Fibroblast of upper back skin (primary cell): ENCODE measurements at regions not wholly inside any gene's neighbourhood (a gene's known extent, or its start where the extent isn't known, plus 50 kb on each side); places are given as distances from the start of the nearest gene placed in this dataset.

ENCODE experiments used
- DNase-seq: peaks from one replicate; pipeline ENCODE4 v3.0.0-alpha.2; 2013

GRCh38 chr15:39131609-39132008 is 449.3 kb upstream of the THBS1 start:
- DNase-seq = no peak

DNA sequence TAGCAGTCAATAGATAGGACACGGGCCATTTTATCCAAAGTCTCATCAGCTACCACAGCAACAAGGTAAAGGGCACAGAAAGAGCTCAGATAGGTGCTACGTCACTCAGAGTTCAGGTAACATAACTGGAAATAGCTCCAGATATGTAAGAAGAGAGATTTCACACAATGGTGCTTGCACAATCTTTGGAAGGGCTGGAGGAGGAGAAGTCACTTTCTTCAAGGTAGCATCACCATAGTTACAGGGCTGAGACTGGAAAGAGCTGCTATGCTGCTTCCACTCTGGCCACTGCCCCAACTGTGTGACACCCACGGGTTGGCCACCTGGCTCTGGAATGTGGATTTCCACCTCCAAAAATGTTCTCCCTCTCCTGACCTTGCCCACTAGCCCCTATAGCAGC is 448.8 kb upstream of the THBS1 start:
- DNase-seq = no peak

GRCh38 chr15:39132954-39133600 is 447.8 kb upstream of the THBS1 start:
- DNase-seq = peak; percentile 86

DNA sequence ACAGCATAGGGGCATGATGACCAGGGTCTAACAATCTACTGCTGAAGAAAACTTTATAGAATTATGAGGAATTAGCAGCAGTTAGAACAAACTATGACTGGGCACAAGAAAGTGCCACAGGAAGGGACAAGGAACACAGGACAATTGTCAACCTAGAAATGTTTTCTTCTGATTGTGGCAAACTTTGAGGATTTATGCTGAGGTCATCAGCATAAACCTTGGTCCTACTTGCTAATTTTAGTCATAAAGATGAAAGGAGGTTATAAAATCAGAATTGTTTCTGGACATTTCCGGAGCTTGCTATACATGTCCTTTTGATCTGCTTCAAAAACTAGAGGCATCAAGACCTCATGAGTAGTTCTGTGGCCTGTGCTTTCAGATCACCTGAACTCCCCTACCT is 446.6 kb upstream of the THBS1 start:
- DNase-seq = no peak

- DNase-seq = peak; percentile 97
These were observed 444.9 kb upstream of the THBS1 start for GRCh38 chr15:39135989-39136388.

DNA sequence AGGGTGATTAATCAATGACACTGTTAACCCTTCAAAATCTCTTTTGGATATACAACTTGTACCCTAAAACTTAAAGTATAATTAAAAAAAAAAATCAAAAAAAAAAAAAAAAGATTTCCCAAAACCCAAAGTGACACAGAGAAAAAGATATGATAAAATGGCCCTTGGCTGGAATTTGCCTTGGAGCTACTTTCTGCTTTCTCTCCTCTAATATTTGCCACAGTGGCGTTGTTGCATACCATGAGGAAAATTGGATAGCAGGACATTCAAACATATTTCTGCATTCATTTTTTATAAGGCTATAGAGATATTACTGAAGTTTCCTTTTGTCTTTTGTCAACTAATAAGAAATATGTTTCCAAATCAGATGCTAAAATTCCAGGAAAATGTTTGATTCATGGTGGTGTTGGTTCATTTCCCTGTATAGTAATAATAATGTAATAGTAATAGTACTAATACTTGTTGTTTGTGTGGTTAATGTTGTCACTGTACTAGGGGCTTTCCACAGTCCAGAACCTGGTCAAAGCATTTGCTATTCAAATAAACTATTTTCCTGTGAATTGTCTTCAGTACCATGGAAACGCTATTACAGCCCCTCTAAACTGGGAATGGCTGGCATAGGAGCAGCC is 441.3 kb upstream of the THBS1 start:
- no peak for DNase-seq

GRCh38 chr15:39140060-39140604 is 440.7 kb upstream of the THBS1 start:
- peak; percentile 99 for DNase-seq

- DNase-seq = no peak
These were observed 438.4 kb upstream of the THBS1 start for GRCh38 chr15:39142500-39142899.

GRCh38 chr15:39143479-39143878 is 437.4 kb upstream of the THBS1 start:
- no peak for DNase-seq

GRCh38 chr15:39144051-39144450 is 436.8 kb upstream of the THBS1 start:
- no peak for DNase-seq

DNA sequence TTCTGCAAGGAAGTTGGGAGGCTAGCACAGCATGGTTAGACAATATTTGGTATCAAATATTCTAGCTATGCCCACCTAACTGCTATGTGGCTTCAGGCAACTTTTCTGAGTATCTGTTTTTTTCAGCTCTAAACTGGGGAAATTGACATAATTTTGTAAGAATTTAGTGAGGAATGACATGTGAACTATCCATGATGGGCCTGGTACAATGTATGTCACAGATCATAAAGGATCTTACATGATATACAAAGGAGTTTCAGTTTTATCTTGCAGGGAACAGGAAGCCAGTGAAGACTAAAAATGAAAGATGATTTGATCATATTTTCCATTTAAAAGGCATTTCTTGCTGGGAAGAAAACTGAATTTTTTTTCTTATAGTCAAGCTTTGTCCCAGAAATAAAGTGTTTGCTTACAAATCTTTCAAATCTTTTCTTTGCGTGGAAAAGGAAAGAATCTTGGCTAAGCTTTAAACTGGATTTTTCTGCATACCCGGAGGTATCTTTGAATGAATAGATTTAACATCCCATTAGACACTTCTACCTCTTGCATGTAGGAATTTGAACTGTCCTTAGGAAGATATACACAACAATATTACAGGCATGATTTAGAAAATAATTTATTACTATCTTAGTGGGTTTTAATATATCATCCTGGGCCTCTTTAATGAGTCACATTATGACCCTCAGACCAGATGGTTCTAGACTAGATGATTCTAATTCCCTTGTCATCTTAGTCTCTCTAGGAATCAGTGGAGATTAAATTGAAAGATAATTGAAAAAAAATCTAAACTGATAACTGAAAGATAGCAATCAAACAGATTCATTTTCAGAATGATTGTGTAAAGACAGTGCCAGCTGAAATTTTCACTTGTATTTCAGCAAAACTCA is 436.0 kb upstream of the THBS1 start:
- DNase-seq = peak; percentile 71

GRCh38 chr15:39145854-39146625 is 434.8 kb upstream of the THBS1 start:
- DNase-seq = peak; percentile 52

DNA sequence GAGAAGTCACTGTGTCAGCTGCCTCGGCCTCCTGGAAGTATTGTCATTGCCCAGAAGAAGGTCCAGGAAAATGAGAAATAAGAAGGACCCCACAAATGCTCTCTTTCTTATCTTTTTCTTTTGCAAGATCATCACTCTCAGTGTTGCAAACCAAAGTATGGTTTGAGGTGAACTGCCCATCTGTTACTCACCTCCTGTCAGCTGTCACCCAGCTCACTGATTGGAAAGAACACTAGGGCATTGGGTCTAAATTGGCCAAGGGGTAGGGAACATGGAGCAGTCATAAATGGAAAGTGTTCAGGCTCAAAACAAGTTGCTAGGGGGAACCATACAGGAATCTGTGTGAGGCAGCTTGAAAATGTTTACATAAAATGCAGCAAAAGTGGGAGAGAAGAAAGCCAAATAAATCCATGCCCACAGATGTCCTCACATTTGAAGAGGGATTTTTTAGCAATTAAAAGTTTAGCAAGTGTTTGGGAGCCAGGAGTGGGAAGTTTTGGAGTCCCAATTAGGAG is 431.2 kb upstream of the THBS1 start:
- no peak for DNase-seq

DNA sequence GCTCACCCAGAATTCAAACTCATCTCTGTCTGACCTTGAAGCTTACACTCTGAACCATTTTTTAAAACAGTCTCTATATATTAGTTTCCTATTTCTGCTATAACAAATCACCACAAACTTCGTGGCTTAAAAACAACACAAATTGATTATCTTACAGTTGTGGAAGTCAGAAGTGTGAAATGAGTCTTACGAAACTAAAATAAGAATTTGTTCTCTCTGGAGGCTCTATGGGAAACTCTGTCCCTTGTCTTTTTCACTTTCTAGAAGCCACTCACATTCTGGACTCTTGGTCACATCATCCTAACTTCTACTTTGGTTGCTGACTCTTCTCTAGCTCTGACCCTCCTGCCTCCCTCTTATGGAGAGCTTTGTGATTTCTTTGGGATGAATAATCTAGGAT is 429.3 kb upstream of the THBS1 start:
- DNase-seq = no peak

DNA sequence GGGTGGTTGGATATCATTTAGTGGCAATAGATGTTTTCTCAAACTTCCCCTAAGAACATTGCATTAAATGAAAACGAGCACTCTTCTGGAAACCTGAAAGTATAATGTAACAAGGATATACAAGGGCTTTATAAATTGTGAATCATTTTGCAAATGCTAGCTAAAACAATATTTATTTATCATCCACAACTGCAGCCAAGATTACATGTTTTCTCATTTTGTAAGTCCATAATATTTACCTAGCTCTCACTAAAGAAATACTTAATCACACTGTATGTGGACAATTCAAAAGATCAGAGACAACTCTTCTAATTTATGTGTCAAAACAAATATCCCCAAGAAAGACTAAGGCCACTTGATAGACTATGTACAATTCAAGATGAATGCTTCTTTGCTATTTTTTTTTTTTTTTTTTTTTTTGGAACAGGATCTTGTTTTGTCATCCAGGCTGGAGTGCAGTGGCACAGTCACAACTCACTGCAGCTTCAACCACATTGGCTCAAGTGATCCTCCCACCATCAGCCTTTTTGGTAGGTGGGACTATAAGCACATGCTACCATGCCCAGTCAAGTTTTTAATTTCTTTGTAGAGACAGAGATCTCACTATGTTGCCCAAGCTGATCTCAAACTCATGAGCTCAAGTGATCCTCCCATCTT is 427.7 kb upstream of the THBS1 start:
- DNase-seq = no peak

DNA sequence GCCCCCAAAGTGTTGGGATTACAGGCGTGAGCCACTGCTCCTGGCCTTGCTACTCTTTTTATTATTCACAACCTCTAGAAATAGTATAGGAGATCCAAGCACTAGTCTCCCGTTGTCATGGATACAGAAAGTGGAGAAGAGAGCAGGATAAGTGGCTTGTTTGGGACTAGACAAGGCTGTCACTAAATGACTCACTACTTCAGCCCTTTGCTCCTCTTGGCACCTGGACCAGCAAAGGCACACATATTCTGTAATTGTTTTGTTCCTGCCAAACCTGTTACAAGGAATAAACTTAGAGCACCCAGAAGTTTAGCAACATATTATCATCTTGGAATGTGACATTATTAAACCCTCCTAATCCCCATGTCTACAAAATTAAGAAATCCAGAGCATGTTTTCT is 427.2 kb upstream of the THBS1 start:
- DNase-seq = no peak

- no peak for DNase-seq
These were observed 426.6 kb upstream of the THBS1 start for GRCh38 chr15:39154227-39154638.

- peak; percentile 52 for DNase-seq
These were observed 426.1 kb upstream of the THBS1 start for GRCh38 chr15:39154776-39155175.

DNA sequence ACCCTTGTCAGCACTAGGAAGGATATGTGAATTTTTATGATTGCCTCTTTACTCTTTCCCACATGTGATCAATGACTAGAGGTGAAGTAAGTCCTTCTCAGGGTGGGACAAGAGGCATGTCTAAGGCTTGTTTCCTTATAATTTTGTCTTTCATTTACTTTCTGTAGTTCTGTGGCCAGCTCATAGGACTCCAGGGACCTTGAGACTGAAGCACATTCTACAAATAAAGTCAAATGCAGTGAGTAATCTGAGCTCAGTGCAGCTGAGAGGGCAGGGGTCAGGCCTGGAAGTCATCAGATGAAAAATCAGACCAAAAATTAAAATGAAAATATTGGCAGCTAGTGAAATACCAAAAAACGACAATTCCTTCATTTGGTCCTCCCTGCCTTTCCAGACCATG is 424.7 kb upstream of the THBS1 start:
- DNase-seq = peak; percentile 81

GRCh38 chr15:39156646-39157250 is 424.1 kb upstream of the THBS1 start:
- DNase-seq = peak; percentile 64

- no peak for DNase-seq
These were observed 423.0 kb upstream of the THBS1 start for GRCh38 chr15:39157882-39158281.

DNA sequence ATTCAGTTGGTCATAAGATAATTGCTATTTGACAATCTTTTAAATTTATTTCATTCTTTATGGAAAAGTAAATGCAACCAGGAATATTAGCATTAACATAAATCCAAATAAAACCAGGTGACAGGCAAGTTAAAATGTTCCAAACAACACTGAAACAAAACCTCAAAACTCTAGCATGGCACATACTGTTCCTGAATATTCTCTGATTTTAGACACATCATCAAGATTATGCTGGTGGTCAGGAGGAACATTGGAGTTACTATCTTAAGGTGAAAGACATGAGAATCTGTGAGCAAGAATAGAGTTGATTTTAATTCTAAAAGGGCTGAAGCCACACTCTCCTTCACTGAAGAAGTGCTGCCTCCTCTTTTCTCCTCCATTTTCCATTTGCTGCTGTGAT is 421.0 kb upstream of the THBS1 start:
- no peak for DNase-seq
